Left lobe of liver (tissue), 2 donors: ENCODE measurements at regions not wholly inside any gene's neighbourhood (a gene's known extent, or its start where the extent isn't known, plus 50 kb on each side); places are given as distances from the start of the nearest gene placed in this dataset.

ENCODE experiments used
- ATAC-seq: fragments of 200-7000 bp; cut with Tn5 transposase; one replicate; pipeline ENCODE4 v1.9.1; 2020; ENCODE audit warnings: mild to moderate bottlenecking, moderate library complexity
- DNase-seq: peaks from one replicate; pipeline ENCODE4 v3.0.0-alpha.2; 2020; ENCODE audit warnings: low spot score
- donor health status: DM: no; HTN: no; CAD: no; lungs with moderate emphysema.
- donor health status: DM: no; HTN: yes; CAD: no.

GRCh38 chr6:16078064-16078463 lies 50.8 kb upstream of the MYLIP start:
- ATAC-seq (no peak), DNase-seq (no peak)

GRCh38 chr6:16069671-16070070 lies 59.2 kb upstream of the MYLIP start:
- ATAC-seq (no peak), DNase-seq (no peak)

GRCh38 chr6:16069222-16069621 lies 59.7 kb upstream of the MYLIP start:
- DNase-seq: no peak
- ATAC-seq: no peak

GRCh38 chr6:16067568-16067967 lies 61.3 kb upstream of the MYLIP start:
- no peak for ATAC-seq
- no peak for DNase-seq

DNA sequence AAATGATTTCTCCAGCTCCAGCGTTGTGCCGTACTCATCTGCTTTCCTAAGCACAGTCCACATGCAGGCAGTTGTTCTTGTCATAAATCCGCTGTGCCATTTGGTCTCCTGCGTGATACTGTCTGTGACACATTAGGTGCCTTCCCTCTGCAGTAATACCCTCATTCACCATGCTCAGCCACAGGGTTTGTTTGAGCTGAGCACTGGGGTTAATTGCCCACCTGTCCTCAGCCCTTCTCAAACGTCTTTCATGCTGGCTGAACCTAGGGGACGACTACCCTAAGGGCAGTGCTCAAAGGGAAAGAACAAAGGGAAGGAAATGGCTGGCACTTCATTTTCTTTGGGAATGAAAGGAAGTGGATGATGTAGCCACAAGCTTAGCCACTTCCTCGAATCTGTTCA lies 64.2 kb upstream of the MYLIP start:
- no peak for DNase-seq
- ATAC-seq: no peak

- no peak for DNase-seq
- ATAC-seq: no peak
Observed at GRCh38 chr6:16063580-16063979, 65.3 kb upstream of the MYLIP start.

DNA sequence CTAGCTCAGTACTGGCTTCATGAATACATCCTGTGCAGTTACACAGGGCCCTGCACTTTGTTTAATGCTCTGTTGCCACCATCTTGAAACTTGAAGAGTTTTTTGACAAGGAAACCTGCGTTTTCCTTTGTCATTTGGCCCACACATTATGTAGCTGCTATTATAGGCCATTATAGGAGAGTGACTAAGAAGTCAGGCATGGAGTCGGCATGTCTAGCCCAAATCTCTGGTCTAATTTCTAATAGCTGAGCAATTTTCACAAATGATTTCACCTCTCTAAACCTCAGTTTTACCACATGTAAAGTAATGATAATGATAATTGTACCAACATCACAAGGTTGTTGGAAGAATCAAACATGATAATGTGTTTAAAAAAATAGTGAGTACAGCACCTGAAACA lies 67.1 kb upstream of the MYLIP start:
- DNase-seq (no peak), ATAC-seq (no peak)

DNA sequence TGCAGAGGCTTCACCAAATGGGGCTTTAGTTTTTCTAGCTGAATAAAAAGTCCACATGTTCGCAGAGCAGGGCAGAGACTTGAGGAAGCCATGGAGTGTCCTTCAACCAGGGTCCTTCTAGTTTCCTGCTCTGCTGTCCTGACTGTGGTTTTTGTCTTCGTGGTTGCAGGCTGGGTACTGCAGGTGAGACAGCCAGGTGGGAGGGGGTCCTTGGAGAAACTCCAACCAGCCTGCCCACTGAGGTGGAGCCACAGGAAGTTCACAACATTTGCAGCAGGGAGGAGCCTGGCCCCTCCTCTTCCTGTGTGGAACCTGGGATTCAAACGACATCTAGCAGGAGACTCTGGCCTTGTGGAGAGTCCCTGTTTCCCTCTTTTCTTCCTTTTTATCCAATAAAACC lies 68.8 kb upstream of the MYLIP start:
- no peak for ATAC-seq
- DNase-seq: no peak

GRCh38 chr6:16059496-16059895 lies 69.4 kb upstream of the MYLIP start:
- ATAC-seq: no peak
- DNase-seq: no peak

- ATAC-seq (no peak), DNase-seq (no peak)
Observed at GRCh38 chr6:16058929-16059345, 69.9 kb upstream of the MYLIP start.

- DNase-seq (no peak), ATAC-seq (no peak)
Observed at GRCh38 chr6:16058201-16058928, 70.5 kb upstream of the MYLIP start.

DNA sequence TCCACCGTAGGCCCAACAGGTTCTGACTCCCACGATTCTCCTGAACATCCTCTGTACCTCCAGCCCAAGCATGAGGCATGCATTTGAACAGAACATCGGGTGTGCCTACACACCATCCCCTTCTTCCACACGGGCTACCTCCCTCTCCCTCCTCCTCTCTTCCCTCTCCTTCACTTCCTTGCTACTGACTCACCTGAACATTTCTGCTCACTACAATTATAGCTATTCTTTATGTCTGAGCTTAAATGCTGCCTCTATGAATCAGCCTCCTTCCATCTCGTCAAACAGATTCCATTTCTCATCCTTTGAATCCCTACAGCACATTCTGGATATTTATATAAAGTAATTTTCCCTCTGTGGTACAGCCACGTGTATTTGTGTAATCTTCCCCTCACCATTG lies 71.4 kb upstream of the MYLIP start:
- ATAC-seq (no peak), DNase-seq (no peak)

DNA sequence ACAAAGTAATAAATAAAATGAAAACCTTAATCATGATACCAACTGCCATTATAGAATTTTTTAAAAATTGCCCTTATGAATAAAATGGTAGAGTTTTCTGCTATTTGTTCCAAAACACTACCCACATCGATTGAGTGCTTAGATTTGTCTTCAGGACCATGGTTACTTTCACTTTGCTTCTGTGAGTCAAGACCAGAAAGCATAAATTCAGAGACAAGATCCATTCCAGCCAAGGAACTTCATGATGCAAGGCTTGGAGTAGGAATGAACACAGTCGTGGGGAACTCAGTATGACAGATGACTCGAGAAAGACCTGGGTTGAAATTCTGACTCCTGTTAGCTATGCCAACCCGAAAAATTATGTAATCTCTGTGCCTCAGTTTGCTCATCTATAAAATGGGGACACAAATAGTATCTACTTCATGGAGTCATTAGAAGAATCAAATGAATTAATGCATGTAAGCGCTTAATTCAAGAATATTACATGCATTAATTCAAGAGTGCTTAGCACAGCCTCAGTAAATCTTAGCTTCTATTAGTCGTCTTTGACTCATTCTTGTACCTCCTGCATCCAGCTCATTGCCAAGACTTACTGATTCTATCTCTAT lies 72.5 kb upstream of the MYLIP start:
- DNase-seq: no peak
- ATAC-seq: no peak

- DNase-seq (no peak), ATAC-seq (no peak)
Observed at GRCh38 chr6:16055852-16056251, 73.0 kb upstream of the MYLIP start.

- DNase-seq: no peak
- ATAC-seq: no peak
Observed at GRCh38 chr6:16049168-16049567, 79.7 kb upstream of the MYLIP start.

DNA sequence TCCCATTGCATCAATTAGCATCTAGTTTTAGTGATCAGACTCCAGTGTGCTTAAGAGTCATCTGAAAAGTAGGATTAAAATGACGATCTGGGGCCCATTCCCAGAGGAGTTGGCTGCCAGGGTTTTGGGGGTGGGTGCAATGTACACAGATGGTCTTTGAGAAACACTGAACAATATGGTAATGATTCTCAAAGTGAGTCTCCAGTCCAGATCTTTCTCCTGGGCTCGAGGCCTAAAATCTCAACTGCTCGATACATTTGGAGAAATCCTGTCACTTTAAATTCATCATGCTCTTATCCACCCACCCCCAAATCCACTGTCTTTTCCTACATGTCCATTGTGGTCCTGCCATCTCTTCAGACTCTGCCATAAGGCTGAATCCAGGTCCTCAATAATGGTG lies 80.7 kb upstream of the MYLIP start:
- no peak for DNase-seq

GRCh38 chr6:16047435-16047990 lies 81.4 kb upstream of the MYLIP start:
- DNase-seq: no peak
- ATAC-seq: no peak

More for the DNA sequence above, 80.7 kb upstream of the MYLIP start:
- no peak for ATAC-seq

DNA sequence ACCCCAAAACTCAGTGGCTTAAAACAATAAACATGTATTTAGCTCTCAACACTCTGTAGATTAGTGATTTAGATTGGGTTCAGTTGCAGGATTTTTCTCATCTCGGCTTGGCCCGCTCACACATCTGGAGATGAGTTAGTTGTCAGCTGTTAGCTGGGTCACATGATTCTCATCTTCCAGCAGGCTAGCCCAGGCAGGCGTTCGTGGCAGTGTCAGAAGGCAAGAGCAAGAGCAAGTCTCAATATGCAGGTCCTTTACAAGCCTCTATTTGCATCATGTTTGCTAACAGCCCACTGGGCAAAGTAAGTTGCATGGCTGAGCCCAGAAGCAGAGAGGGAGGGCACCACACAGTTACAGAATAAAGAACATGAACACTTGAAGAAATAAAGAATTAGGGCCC lies 83.6 kb upstream of the MYLIP start:
- ATAC-seq: no peak
- DNase-seq: no peak

DNA sequence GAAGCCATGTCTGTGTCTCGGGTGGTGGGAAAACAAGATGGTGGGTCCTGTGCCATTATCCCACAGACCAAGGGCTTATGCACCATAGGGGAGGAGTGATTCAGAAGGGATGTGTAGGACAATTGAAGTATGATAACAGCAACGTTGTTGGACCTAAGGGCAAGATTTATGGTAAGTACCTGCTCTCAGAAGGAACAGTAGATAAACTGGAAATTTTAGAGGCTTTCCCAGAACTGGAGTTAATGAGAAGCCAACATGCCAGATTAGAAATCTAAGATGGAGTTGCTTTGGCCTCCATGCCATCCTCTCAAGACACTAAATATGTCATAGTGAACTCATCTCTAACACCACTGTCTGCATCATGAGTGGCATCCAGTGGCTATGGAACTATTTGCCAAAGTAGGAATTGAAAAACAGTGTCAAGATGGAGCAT lies 84.7 kb upstream of the MYLIP start:
- ATAC-seq (no peak), DNase-seq (no peak)

- no peak for DNase-seq
- no peak for ATAC-seq
Observed at GRCh38 chr6:16043171-16044135, 85.4 kb upstream of the MYLIP start.

- ATAC-seq: no peak
Observed at GRCh38 chr6:16042751-16043150, 86.1 kb upstream of the MYLIP start.

More at GRCh38 chr6:16042751-16043150, 86.1 kb upstream of the MYLIP start:
- no peak for DNase-seq
